Kidney epithelial cell (primary cell): ENCODE measurements at regions not wholly inside any gene's neighbourhood (a gene's known extent, or its start where the extent isn't known, plus 50 kb on each side); places are given as distances from the start of the nearest gene placed in this dataset.

Experiments
- DNase-seq: peaks from one replicate; pipeline ENCODE4 v3.0.0-alpha.2; 2010; ENCODE audit warnings: low read depth
- H3K27me3 ChIP-seq: 2 replicates; pipeline ENCODE4 v1.6.0; 2011; ENCODE audit warnings: low read length; ENCODE audit not compliant: control insufficient read depth, insufficient read depth
- H3K36me3 ChIP-seq: 2 replicates; pipeline ENCODE4 v1.5.1; 2011; ENCODE audit warnings: low read length; ENCODE audit not compliant: control insufficient read depth, insufficient read depth
- H3K4me3 ChIP-seq: 2 replicates; pipeline ENCODE4 v1.5.1; 2011; ENCODE audit warnings: low read depth, mild to moderate bottlenecking, control low read depth, low read length
- TF ChIP-seq, protein P1 (sequence below): IDR thresholded peaks from 2 replicates; pipeline ENCODE4 v1.5.1; 2011; ENCODE audit warnings: mild to moderate bottlenecking, moderate library complexity, low read length, control low read depth, inconsistent platforms; ENCODE audit not compliant: insufficient read depth, poor library complexity, severe bottlenecking

DNA sequence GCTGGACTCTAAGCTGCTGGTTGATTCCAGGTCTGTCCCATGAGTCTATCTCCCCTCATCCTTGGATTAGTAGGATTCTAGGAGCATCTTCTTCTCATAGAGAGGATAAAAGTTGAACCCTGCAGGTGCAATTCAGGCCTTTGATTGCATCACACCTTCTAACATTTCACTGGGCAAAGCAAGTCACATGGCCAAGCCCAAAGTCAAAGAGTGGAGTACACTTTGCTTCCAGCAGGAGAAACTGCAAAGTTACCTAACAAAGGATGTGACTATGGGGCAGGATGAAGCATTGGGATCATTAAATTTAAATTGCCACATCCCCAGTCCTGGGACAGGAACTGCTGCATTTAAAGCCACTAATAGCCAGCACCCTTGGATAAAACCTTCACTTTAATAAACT, 51.0 kb upstream of the EGFLAM start:
- Histone ChIP-seq H3K27me3 (peaks cover 5% of the 10 kb centered on the region), H3K36me3 (no peaks in the 10 kb centered on the region), H3K4me3 (no peak overlapping the region)
- no peak for DNase-seq
- TF ChIP-seq, protein P1, sequence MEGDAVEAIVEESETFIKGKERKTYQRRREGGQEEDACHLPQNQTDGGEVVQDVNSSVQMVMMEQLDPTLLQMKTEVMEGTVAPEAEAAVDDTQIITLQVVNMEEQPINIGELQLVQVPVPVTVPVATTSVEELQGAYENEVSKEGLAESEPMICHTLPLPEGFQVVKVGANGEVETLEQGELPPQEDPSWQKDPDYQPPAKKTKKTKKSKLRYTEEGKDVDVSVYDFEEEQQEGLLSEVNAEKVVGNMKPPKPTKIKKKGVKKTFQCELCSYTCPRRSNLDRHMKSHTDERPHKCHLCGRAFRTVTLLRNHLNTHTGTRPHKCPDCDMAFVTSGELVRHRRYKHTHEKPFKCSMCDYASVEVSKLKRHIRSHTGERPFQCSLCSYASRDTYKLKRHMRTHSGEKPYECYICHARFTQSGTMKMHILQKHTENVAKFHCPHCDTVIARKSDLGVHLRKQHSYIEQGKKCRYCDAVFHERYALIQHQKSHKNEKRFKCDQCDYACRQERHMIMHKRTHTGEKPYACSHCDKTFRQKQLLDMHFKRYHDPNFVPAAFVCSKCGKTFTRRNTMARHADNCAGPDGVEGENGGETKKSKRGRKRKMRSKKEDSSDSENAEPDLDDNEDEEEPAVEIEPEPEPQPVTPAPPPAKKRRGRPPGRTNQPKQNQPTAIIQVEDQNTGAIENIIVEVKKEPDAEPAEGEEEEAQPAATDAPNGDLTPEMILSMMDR: no peak

DNA sequence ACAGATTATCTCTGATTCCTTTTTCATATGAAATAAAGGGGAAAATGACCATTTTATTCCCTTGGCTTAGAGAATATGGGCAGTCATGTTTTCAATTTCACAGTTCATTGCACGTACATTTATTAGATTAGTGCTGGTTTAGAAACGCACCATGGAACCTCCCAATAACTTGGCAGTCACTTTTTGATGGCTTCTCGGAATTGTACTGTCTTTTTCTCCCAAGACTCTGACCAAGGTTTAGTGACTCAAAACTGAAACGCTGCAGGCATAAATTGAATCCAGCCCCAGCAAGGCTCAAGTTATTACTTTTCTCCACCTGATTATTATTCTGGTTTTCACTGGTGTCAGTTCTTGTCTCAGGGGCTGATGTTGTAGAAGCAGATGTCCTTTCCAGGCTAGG, 55.6 kb upstream of the EGFLAM start:
- H3K36me3 ChIP-seq: no peaks in the 10 kb centered on the region
- H3K27me3 ChIP-seq: peaks cover 5% of the 10 kb centered on the region
- TF ChIP-seq, protein P1: no peak

DNA sequence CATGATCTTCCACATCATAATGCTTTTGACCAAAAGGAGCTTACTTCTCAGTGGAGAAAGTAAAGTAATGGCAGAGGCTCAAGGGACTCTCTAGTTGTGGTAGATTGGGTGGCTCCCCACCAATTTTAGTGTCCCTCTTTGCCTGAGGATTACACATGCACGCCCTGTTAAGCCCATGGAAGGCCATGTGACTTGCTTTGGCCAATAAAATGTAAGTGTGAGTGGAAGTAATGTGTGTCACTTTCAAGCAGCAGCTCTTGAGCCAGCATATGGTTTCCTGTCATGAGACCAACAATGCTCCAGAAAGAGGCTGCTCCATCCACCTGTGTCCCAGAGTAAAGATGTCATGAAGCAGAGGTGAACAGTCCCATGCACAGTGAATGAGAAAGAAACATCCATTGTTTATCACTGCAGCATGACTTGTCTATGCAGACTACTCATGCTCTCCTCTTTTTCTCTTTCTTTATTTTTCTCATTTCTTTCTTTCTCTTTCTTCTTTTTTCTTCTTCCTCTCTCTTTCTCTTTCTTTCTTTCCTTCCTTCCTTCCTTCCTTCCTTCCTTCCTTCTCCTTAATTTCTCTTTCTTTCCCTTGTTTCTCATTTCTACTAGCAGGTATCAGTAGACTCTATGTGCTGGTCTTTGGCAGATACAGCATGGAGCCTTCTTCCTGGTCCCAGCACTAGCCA, 57.3 kb upstream of the EGFLAM start:
- DNase-seq: no peak
- H3K27me3 ChIP-seq: peaks cover 5% of the 10 kb centered on the region
- TF ChIP-seq, protein P1: no peak
- no peak overlapping the region for H3K4me3 ChIP-seq
- no peaks in the 10 kb centered on the region for H3K36me3 ChIP-seq

More for the DNA sequence above, 55.6 kb upstream of the EGFLAM start:
- no peak for DNase-seq
- no peak overlapping the region for H3K4me3 ChIP-seq

DNA sequence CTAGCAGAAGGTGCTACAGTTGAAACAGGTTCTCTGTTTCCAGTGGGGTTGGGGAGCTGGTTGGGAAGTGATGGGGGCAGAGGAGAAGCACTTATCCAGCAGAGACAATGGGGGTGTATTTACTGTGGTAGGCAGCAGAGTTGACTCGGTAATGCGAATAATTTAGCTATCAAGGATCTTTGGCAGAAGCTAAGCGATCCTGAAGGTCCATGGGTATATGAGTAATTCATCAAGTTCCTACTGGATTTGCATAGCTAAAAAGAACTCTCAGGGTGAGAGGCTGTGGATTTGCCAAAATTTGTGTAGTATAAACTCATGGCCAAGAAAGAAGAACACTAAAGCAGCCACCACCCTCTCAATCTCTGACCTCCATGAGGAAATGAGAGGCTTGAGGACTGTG, 61.2 kb upstream of the EGFLAM start:
- Histone ChIP-seq H3K27me3 (peaks cover 4% of the 10 kb centered on the region), H3K36me3 (no peaks in the 10 kb centered on the region), H3K4me3 (no peak overlapping the region)
- TF ChIP-seq, protein P1: no peak
- DNase-seq: no peak

DNA sequence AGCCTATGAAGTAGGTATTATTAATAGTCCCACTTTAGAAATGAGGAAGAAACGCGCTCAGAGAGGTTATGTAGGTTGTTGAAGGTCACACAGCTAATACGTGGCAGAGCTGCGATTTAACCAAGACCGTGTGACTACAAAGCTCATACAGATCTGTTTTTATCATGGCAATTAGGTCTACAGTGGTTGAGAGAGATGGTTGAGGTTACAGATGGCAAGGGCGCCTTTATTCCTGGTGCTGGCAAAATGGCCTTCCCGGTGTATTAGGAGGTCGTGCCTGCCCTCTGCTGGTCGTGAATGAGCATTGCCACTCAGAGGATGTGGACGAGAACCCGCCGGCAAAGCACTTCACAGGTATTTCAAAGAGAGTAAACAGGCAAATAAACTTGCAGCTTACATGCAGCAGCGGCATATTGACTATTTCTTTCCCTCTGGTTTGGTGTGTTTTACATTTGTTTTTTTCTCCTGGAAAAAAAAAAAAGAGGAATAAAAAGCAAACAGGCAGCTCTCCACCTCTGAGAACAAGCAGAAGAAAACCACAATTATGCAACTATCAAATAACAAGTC, 65.3 kb upstream of the EGFLAM start:
- DNase-seq: peak; percentile 19
- H3K4me3 ChIP-seq: no peak overlapping the region
- TF ChIP-seq, protein P1: peak; percentile 88
- H3K36me3 ChIP-seq: no peaks in the 10 kb centered on the region
- peaks cover 14% of the 10 kb centered on the region for H3K27me3 ChIP-seq

DNA sequence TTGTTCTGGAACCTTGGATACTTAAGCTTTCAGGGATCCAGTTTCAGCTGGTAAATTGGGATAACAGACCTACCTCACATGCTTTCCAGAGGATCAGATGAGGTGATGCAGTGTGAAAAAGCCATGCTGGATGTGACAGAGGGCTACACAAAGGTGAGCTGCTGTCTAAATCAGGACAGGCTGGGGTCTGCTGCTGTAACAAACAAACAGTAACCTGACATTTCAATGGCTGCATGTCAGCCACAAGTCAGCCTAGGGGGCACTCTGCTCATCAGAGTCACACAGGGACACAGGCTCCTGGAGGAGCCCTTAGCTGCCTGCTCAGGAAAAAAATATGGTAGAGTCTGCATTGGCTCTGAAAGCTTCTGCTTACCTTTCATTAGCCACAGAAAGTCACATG, 66.7 kb upstream of the EGFLAM start:
- Histone ChIP-seq H3K36me3 (no peaks in the 10 kb centered on the region), H3K27me3 (peaks cover 14% of the 10 kb centered on the region), H3K4me3 (no peak overlapping the region)
- DNase-seq: no peak
- TF ChIP-seq, protein P1: no peak
